Suppressor macrophage (primary cell): ENCODE measurements at regions not wholly inside any gene's neighbourhood (a gene's known extent, or its start where the extent isn't known, plus 50 kb on each side); places are given as distances from the start of the nearest gene placed in this dataset.
"Not testable (repeated sequence)": the region's sequence is repeated elsewhere in the genome, so short reads cannot be mapped to it uniquely, and the experiment has no call there.

Experiments used
- DNase-seq, 4 experiments: peaks; one replicate each; pipeline ENCODE4 v3.0.0-alpha.2; 2020 to 2022

GRCh38 chr4:160746585-160746984 lies 1417.2 kb downstream of the FSTL5 start:
- DNase-seq: not testable (repeated sequence)

- DNase-seq: no peak
Measured at GRCh38 chr4:160772668-160773067, 1391.1 kb downstream of the FSTL5 start.

GRCh38 chr4:160795216-160795615 lies 1368.6 kb downstream of the FSTL5 start:
- DNase-seq: no peak

GRCh38 chr4:160808174-160808573 lies 1355.6 kb downstream of the FSTL5 start:
- no peak for DNase-seq

- DNase-seq: no peak
Measured at GRCh38 chr4:160809576-160809975, 1354.2 kb downstream of the FSTL5 start.

GRCh38 chr4:160810424-160810823 lies 1353.4 kb downstream of the FSTL5 start:
- DNase-seq: no peak

GRCh38 chr4:160810941-160811340 lies 1352.9 kb downstream of the FSTL5 start:
- no peak for DNase-seq

- no peak for DNase-seq
Measured at GRCh38 chr4:160811956-160812355, 1351.8 kb downstream of the FSTL5 start.

- DNase-seq: no peak
Measured at GRCh38 chr4:160814726-160815125, 1349.1 kb downstream of the FSTL5 start.

- no peak for DNase-seq
Measured at GRCh38 chr4:160818571-160818970, 1345.2 kb downstream of the FSTL5 start.

- DNase-seq: no peak
Measured at GRCh38 chr4:160819791-160820190, 1344.0 kb downstream of the FSTL5 start.

- no peak for DNase-seq
Measured at GRCh38 chr4:160824481-160824880, 1339.3 kb downstream of the FSTL5 start.

- DNase-seq: no peak
Measured at GRCh38 chr4:160825644-160826338, 1338.0 kb downstream of the FSTL5 start.

GRCh38 chr4:160826339-160826679 lies 1337.5 kb downstream of the FSTL5 start:
- no peak for DNase-seq

GRCh38 chr4:160831165-160831922 lies 1332.5 kb downstream of the FSTL5 start:
- DNase-seq: no peak

GRCh38 chr4:160835789-160836188 lies 1328.0 kb downstream of the FSTL5 start:
- DNase-seq: no peak

- DNase-seq: no peak
Measured at GRCh38 chr4:160836431-160836830, 1327.4 kb downstream of the FSTL5 start.

- no peak for DNase-seq
Measured at GRCh38 chr4:160846121-160846520, 1317.7 kb downstream of the FSTL5 start.

GRCh38 chr4:160847228-160847627 lies 1316.6 kb downstream of the FSTL5 start:
- DNase-seq: no peak

- DNase-seq: no peak
Measured at GRCh38 chr4:160848489-160848888, 1315.3 kb downstream of the FSTL5 start.

- DNase-seq: no peak
Measured at GRCh38 chr4:160848901-160849760, 1314.7 kb downstream of the FSTL5 start.

- no peak for DNase-seq
Measured at GRCh38 chr4:160864253-160864652, 1299.5 kb downstream of the FSTL5 start.

- no peak for DNase-seq
Measured at GRCh38 chr4:160869899-160870298, 1293.9 kb downstream of the FSTL5 start.
